MM.1S (cell line): ENCODE measurements at regions not wholly inside any gene's neighbourhood (a gene's known extent, or its start where the extent isn't known, plus 50 kb on each side); places are given as distances from the start of the nearest gene placed in this dataset.

Source experiments
- EZH2 ChIP-seq: fragments of 300-600 bp; sonication (generic); optimal IDR thresholded peaks from 2 replicates; pipeline ENCODE3; 2017; ENCODE audit warnings: low read depth, mild to moderate bottlenecking, antibody characterized with exemption, low read length, mixed read lengths
- EZH2phosphoT487 ChIP-seq: fragments of 300-600 bp; sonication (generic); IDR thresholded peaks from 2 replicates; pipeline ENCODE4 v1.6.1; 2018; ENCODE audit warnings: antibody characterized with exemption, low read length
- TF ChIP-seq, protein P1 (sequence below): fragments of 300-600 bp; sonication (generic); IDR thresholded peaks from 2 replicates; pipeline ENCODE4 v1.5.1; 2016; ENCODE audit warnings: antibody characterized with exemption, low read length, mixed read lengths

DNA sequence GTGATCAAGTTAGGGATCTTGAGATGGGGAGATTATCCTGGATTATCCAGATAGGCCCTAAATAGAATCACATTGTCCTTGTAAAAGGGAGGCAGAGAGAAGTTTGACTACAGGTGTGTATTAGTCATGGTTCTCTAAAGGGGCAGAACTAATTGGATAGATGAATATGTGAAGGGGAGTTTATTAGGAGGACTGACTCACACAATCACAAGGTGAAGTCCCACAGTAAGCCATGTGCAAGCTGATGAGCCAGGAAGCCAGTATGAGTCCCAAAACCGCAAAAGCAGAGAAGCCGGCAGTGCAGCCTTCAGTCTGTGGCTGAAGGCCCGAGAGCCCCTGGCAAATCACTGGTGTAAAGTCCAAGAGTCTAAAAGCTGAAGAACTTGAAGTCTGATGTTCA lies 275.8 kb downstream of the KCNS3 start:
- TF ChIP-seq, protein P1, sequence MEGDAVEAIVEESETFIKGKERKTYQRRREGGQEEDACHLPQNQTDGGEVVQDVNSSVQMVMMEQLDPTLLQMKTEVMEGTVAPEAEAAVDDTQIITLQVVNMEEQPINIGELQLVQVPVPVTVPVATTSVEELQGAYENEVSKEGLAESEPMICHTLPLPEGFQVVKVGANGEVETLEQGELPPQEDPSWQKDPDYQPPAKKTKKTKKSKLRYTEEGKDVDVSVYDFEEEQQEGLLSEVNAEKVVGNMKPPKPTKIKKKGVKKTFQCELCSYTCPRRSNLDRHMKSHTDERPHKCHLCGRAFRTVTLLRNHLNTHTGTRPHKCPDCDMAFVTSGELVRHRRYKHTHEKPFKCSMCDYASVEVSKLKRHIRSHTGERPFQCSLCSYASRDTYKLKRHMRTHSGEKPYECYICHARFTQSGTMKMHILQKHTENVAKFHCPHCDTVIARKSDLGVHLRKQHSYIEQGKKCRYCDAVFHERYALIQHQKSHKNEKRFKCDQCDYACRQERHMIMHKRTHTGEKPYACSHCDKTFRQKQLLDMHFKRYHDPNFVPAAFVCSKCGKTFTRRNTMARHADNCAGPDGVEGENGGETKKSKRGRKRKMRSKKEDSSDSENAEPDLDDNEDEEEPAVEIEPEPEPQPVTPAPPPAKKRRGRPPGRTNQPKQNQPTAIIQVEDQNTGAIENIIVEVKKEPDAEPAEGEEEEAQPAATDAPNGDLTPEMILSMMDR = no peak
- TF ChIP-seq EZH2 (no peak), EZH2phosphoT487 (no peak)
